Tibial nerve (tissue), 4 donors: ENCODE measurements at regions not wholly inside any gene's neighbourhood (a gene's known extent, or its start where the extent isn't known, plus 50 kb on each side); places are given as distances from the start of the nearest gene placed in this dataset.

ENCODE experiments used
- CTCF ChIP-seq, 5 experiments: fragments of 200-600 bp in 3 of 5; fragments of 450-650 bp in 2 of 5; sonication (generic) in 3 of 5; IDR thresholded peaks; one replicate each; pipeline ENCODE4 v1.5.1; 2016 to 2019; ENCODE audit warnings: antibody characterized with exemption in 5 of 5, mild to moderate bottlenecking in 3 of 5, moderate library complexity in 2 of 5
- EP300 ChIP-seq, 2 donors: sonication (generic); formaldehyde crosslinking; IDR thresholded peaks; one replicate each; pipeline ENCODE4 v1.6.1; 2017; ENCODE audit warnings: antibody characterized with exemption in 2 of 2, mild to moderate bottlenecking in 1 of 2
- POLR2A ChIP-seq, 2 donors: fragments of 450-650 bp; IDR thresholded peaks; one replicate each; pipeline ENCODE4 v1.6.1; 2017; ENCODE audit warnings: antibody characterized with exemption in 2 of 2, mild to moderate bottlenecking in 2 of 2, moderate library complexity in 2 of 2

DNA sequence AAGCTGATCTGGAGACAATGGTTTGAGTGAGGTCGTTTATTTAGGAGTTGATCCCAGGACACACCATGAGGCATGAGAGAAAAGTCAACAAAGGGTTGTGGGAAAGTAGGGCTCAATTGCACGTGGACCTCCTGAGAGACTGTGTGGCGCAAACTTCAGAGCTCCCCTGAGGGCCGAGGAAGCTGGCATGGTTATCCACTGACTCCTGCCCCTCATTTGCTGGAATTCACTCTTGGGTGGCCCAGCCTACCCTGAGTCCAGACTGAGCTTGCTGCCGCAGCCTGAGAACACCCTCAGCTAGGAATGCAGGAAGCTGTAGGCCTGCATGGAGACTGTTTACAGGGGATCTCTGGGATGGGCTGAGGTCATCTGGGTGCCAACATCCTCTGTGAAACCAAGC, 301.0 kb downstream of the RWDD3 start:
- TF ChIP-seq CTCF (IDR thresholded peaks at IDR 0.05), result no peak
- TF ChIP-seq POLR2A (IDR thresholded peaks at IDR 0.05), result no peak
- no peak for TF ChIP-seq EP300 (IDR thresholded peaks at IDR 0.05)
